GM18873 (cell line): ENCODE measurements at regions not wholly inside any gene's neighbourhood (a gene's known extent, or its start where the extent isn't known, plus 50 kb on each side); places are given as distances from the start of the nearest gene placed in this dataset.

Experiments used
- ATAC-seq: cut with Tn5 transposase; IDR thresholded peaks from one replicate; pipeline ENCODE4 v1.9.1; 2021; ENCODE audit warnings: mild to moderate bottlenecking, moderate library complexity, moderate number of reproducible peaks; ENCODE audit not compliant: unreplicated experiment, low FRiP score

DNA sequence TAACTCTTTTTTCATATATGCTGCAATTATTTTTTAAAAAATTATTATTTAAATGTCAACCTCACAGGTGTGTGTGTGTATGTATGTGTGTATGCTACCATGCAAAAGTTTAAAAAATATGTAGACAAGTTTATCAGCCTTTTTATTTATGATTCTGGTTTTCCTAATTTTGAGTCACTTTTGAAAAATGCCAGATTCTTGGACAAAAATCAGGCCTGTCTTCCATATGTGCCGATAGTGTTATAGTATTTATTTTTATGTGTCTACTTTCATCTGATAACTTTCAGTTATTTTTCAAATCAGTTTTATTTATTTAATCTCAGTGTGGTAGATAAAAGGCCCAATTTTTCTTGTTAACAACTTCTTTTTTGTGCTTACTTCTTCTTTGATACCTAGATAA, 176.2 kb downstream of the RDH14 start:
- ATAC-seq, result no peak

DNA sequence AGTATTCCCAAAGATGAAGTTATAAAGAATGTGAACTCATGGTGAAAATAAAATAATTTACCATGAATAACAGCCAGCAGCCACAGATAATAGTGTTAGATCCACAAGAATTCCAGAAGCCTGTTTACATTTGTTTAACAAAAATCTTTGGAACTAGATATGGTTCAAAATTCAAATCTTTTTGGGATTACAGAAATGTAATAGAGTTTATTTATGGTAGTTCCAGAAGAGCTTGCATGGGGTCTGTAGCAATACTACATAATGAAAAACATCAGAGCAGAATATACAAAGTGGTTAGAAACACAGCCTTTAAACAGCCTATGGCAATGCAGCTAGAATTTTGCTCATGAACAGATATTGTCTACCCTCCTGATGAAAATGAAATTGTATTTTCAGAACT, 179.1 kb downstream of the RDH14 start:
- ATAC-seq, result no peak

DNA sequence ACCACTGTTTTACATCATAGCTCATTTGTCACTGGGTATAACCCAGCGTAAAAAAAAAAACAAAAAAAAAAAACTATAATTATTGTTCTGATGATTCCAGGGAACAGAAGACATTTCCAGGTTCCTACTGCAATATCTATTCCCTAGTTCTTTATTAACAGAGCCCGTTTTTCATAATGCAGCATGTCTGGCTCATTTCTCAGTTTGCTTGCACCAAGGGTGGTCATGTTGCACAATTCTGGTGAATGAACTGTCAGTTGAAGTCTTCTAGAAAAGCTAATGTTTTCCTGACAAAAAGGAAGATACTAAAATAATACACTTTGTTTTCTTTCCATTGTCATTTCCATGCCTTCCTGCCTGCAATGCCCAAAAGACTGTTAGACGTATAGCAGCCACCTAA, 180.1 kb downstream of the RDH14 start:
- ATAC-seq, result no peak

DNA sequence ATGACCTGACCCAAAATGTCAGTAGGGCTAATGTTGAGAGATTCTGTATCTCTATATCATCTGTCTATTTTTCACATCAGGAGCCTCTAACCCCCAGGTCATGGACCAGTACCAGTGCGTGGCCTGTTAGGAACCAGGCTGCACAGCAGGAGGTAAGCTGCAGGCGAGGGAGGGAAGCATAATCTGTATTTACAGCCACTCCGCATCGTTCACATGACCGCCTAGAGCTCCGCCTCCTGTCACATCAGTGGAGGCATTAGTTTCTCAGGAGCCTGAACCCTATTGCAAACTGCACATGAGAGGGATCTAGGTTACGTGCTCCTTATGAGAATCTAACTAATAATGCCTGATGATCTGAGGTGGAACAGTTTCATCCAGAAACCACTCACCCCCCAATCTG, 180.6 kb downstream of the RDH14 start:
- no peak for ATAC-seq

DNA sequence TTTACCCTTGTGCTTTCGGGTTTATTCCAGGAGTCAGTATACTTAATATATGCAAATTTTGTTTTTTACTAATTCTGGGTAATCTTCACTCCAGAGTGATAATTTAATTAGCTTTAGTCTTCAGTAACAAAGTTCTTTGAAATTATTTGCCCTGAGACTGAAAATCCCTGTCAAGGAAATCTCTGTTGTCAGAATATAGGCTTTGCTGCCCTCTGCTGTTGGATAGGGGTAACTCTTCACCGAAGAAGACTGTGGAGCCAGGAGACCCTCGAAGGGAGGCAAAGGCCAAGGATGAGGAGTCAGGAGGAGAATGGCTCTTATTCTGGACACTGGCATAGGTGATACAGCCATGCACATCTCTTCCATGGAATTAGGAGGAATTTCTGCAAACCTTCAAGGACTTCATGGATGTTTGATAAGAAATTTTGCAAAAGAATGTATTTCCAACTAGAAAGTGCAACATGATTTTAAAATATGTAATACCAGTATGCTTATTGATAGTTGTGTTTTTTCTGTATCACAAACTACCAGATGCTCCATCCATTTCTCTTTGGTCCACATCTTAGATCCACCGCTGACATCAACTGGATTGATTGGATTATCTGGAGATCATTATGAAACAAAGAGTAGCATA, 182.3 kb downstream of the RDH14 start:
- ATAC-seq, result no peak

DNA sequence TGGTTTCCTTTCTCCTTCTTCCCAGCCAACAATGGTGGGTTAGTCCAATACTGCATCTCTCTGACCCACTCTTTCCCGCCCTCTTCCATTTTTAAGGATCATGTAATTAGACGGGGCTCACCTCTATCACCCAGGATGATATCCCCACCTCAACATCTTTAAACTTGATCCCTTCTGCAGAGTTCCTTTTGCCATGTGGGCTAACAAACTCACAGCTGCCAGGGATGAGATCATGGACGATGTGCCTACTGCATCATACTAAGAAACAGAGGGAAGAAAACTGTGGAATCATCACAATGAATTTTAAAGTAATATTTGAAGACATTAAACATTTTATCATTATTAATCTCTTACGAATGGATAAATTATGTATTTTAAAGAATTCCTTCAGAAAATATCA, 183.5 kb downstream of the RDH14 start:
- ATAC-seq, result no peak

DNA sequence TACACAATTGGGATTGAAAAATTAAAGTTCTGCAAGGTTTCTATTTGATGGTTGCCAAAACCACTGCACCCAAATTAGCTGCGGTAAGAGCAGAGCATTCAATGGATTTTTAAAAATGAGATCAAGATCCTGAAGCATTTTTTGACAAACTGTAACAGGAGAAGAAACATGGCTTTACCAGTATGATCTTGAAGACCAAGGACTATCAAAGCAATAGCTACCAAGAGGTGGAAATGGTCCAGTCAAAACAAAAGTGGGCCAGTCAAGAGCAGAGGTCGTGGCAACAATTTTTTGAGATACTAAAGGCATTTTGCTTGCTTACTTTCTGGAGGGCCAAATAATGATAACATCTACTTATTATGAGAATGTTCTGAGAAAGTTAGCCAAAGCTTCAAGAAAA, 186.8 kb downstream of the RDH14 start:
- ATAC-seq, result no peak

DNA sequence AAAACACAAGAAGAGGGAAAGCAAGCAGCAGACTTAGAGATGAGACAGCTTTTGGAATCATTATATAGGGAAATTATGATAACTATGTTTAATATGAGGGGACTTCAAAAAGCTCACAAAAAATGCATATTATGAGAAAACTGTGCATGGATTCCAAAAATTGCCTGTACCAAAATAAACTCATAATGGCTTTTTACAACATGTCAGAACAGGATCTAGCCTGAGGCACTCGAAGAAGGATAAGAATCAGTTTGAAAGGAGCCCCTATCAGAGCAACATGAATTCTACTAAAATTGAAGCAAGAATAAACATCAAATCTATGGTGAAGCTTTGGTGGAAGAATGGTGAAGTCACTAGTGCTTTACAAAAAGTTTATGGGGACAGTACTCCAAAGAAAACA, 187.4 kb downstream of the RDH14 start:
- ATAC-seq, result no peak

DNA sequence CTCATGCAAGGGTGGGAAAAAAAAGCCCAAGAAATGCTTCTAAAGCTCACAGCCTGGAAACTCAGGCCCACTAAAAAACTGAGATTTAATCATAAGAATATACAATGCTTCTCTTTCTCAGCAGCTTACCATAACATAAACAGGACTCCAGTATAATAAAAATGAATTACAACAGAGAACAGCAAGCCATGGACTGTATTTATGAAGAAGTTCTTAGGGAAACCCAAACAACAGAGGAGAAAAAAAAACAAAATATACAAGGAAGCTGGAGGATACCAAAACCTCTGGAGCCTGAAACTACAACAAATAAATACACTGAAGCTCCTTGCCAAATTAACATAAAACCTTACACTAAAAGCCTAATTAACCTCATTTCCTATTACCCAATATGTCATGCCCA, 187.8 kb downstream of the RDH14 start:
- ATAC-seq, result no peak

DNA sequence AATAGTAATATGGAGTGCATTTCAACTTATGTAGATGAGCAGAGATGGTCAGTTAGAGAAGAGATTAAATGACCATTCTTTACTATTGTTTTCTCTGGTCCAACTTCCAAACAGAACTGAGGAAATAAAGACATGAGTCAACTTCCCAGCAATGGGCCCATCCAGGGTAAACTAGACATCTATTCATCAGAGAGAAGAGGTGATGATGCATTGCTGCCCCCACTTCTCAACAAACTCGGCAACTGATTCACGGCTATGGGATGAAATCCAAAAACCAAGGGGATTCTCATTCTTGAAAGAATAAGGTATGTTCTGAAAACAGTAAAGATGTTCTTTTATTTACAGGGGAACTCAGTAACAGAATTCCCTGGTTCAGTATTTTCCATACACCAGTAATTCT, 190.7 kb downstream of the RDH14 start:
- no peak for ATAC-seq

DNA sequence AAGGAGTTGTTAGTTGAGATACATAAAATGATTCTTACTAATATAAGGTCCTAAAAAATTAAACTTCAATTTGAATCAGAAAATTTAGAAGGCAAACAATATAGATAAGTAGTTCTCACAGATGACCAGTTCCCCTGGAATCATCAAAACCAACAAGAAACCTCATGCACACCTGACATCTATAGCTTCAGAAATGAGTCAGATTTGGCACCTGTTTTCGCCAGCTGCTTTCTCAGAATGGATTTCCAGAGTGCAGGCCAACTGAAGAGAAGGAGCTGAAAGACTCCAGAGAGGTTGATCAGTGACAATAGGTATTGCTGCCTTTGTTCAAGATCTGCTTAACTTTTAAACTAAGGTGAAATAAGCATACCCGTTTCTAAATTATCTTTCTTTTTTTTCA, 192.4 kb downstream of the RDH14 start:
- ATAC-seq, result no peak

DNA sequence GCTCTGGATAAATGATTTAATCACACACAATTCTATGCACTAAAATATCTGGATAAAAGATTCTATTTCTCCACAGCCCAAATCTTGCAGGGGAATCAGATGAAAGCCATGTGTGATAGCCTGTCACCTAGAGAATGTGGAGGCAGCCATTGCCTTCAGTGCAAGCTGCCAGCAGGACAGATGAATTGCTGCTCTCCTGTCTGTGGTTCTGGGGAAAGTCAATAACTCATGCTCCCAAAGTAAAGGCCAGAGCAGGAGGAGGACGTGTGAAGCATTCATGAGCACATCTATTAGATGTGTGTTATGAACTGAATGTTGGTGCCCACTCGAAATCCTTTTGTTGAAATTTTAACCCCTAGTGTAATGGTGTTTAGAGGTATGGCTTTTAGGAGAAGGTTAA, 195.1 kb downstream of the RDH14 start:
- no peak for ATAC-seq

DNA sequence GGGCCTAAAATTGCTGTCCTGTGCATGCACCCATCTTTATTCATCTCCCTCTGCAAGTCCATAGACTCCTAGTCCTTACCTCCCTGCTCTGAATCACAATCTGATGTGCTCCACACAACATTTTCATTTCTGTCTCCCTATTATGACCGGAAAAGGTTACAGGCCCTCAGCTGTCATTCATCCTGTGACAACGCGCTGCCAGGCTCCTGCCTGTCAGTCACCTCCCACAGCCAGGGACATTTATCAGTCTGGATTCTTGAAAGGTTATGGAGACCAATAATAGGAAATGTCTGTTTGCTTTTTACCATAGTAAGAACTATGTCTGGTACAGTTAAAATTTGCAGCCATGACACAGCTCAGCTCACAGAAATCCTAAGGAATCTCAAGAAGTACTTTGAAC, 197.1 kb downstream of the RDH14 start:
- no peak for ATAC-seq

DNA sequence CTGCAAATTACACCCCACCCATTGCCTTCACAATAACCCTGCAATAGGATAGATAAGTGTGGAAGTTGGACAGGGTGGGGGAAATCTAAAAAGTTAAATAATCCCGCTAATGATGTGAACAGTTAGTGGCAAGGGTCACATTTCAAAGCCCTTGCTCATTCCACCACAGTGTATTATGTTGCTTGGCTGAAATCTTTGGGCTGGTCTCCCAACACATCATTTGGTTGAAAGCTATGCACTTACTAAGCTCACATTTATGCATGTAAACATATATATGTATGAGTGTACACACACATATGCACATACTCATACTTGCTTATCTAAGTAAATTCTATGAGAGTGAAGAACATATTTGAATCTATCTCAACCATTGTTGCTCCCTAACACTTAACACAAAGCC, 197.8 kb downstream of the RDH14 start:
- ATAC-seq, result no peak

DNA sequence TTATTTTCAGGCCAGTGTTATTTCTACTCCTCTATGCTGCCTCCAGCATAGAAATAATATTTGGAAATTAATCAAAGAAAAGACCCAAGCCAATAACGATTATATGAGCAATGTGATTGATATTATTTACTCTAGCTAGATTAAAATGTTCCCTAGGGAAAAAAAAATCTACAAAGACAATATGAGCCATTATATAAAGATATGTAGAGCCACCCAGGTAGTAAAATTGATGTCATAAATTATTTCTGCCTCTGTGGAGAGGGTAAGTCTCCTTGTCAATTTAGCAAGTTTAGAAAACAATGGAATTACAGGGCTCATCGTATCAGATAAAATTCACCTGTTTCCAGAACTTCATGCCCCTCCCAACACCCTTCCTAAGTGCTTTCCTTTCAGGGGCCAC, 202.9 kb downstream of the RDH14 start:
- ATAC-seq, result no peak

DNA sequence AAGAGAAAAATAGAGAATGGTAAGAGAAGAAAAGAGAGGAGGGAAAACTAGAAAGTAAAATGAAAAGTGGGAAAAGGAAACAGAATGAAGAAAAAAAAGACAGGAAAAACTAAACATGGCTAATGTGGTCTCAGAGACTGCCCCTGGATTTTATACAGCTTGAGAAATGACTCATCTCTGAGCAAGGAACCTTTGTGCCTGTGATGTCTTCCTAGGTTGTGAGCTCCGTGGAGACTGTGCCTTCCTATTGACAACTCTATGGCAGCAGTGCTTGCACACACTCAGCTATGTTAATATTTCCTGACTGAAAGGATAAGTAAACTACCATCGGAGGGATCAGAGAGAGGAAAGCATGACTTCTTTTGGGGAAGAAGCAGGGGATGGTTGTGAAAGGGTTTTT, 203.8 kb downstream of the RDH14 start:
- no peak for ATAC-seq

DNA sequence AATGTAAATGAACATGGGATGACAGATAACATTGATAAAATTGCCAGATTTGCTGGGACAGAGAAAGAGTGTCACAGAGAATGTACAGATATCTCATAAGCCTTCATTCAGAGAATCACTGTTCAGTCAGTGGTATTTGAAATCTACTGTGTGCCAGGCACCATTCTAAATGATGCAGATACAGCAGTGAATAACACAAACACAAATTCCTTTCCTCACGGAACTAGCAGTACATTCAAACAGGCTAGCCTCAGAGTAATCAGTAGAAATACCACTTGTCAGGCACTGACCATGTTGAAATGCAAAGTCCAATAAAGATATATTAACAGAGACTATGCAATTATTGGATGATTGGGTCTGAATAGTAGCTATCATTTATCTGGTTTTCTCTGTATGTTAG, 211.0 kb downstream of the RDH14 start:
- no peak for ATAC-seq

DNA sequence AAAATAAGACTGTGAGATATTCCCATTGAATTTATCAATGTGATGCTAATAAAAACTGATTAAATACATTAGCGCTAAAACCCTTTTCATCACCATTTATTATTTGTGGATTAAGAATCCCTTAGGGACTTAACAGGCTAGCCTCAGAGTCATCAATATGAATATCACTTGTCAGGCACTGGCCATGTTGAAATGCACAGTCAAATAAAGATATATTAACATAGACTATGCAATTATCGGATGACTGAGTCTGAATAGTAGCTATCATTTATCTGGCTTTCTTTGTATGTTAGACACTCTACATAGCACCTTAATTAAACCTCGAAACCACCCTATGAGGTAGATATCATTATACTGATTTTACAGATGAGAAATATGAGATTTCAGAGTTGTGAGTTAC, 213.6 kb downstream of the RDH14 start:
- ATAC-seq, result no peak

DNA sequence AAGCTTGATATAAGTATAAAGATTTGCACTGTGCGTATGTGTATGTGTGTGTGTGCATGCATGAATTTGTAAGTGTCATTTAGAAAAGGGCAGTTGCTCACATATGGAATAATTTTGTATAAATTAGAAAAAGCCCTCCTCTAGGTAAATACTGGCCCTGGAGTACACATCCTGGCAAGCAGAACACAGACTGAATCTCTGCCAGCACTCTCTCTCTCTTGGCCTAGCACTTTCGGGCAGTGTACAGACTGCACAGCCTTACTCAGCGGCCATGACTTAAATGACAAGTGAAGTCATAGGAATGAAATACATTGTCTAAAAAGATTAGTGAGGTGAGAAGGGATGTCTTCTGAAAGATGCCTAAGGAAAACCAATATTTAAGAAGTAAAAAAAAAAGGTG, 214.1 kb downstream of the RDH14 start:
- ATAC-seq, result no peak

DNA sequence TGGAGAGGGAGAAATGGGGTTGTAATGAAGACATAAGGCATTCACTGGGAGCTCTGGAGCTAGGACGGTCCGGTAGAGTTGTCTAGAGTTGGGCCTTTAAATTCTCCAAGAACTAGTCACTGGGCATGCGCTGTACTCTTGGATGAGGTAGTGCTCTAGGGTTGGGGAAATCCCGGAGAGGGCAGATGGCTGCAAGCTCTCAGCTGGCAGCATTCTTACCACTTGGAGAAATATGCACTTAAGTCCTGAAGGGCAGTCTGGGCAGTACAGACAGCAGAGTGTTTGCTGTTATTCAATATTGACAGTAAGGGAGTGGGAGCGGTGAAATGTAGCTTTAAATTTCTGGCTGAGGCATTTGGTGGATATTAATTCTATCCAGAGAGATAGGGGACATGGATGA, 214.6 kb downstream of the RDH14 start:
- ATAC-seq, result no peak

DNA sequence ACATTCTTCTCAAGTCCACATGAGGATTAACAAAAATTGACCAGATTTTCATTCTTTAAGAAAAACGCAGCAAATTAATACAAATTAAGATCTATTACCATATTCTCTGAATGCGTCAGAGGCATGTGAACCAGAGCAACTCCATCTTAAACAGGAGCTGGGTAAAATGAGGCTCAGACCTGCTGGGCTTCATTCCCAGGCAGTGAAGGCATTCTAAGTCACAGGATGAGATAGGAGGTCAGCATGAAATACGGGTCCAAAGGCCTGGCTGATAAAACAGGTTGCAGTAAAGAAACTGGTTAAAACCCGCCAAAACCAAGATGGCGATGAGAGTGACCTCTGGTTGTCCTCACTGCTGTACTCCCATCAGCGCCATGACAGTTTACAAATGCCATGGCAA, 217.6 kb downstream of the RDH14 start:
- no peak for ATAC-seq

DNA sequence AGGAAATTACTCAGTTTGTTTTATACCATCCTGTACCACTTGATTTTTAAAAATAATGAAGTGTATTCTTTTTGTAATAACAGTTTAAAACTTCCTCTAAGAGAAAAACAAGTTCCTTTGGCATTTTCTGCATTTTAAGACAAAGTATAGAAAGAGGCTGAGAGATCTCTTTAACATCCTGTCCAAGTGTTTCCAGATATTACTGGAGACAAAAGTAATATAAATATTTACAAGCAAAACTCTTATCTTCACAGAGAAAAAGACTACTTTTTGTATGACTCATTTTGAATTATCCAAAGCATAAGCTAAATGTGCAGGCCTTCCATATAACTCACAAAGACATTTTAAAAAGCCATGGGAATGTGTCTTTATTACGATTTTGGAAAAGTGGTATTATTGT, 221.1 kb downstream of the RDH14 start:
- no peak for ATAC-seq

DNA sequence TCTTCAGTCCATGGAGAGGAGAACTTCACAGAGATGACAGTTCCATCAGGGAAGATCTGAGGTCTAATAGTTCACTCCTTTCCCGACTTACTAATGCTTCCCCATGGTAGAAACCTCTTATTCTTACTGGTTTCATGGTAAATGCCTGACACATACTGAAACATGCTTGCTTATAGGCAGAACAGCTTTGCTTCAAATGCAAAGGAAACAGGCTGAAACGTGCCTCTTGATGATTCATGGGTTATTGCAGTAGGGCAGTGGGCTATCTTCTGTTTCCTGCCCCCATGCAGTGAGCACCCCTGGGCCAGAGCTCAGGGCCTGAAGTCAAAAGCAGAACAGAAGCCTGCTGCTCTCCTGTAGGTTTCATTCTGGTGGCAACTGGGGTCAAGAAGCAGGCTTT, 223.5 kb downstream of the RDH14 start:
- ATAC-seq, result no peak
